ENCODE measurements at regions not wholly inside any gene's neighbourhood (a gene's known extent, or its start where the extent isn't known, plus 50 kb on each side); places are given as distances from the start of the nearest gene placed in this dataset.

- Mint-ChIP-seq H3K9me3 (no peaks in the 10 kb centered on the region), H3K27ac (no peak overlapping the region), H3K4me1 (peaks cover 4% of the 10 kb centered on the region), H3K36me3 (no peaks in the 10 kb centered on the region), H3K27me3 (ENCODE audit: low read depth) (no peaks in the 10 kb centered on the region), H3K4me3 (no peak overlapping the region)
- POLR2A ChIA-PET, result no interaction called here
- DNase-seq (ENCODE audit: low spot score) (no peak), ATAC-seq (no peak)
- CTCF ChIA-PET, result no interaction called here
- TF ChIP-seq ATF6 (CRISPR knock-in tag; IDR thresholded peaks at IDR 0.05) (no peak), ERG (CRISPR knock-in tag; IDR thresholded peaks at IDR 0.05) (no peak), NR1H2 (CRISPR knock-in tag; IDR thresholded peaks at IDR 0.05) (no peak), STAT6 (CRISPR knock-in tag; conservative IDR thresholded peaks at IDR 0.05; ENCODE audit: low read depth) (no peak), NFE2L1 (CRISPR knock-in tag; IDR thresholded peaks at IDR 0.05) (no peak), ELF4 (CRISPR knock-in tag; IDR thresholded peaks at IDR 0.05; ENCODE audit: low read depth) (no peak), ZNF232 (CRISPR knock-in tag; IDR thresholded peaks at IDR 0.05) (no peak), CTCF (IDR thresholded peaks at IDR 0.05) (no peak), JUN (CRISPR knock-in tag; IDR thresholded peaks at IDR 0.05) (no peak), ZNF512 (CRISPR knock-in tag; IDR thresholded peaks at IDR 0.05; ENCODE audit: borderline replicate concordance) (no peak), SP1 (CRISPR knock-in tag; conservative IDR thresholded peaks at IDR 0.05) (no peak), IRF2 (CRISPR knock-in tag; IDR thresholded peaks at IDR 0.05; ENCODE audit: borderline replicate concordance, low read depth) (no peak)
Measured at GRCh38 chr11:91641153-91641552, 583.5 kb upstream of the FAT3 start.

GRCh38 chr11:91639359-91639758, 585.3 kb upstream of the FAT3 start:
- H3K9me3 Mint-ChIP-seq, result no peaks in the 10 kb centered on the region
- peaks cover 4% of the 10 kb centered on the region for H3K4me1 Mint-ChIP-seq
- H3K27ac Mint-ChIP-seq, result no peak overlapping the region
- H3K4me3 Mint-ChIP-seq, result no peak overlapping the region
- DNase-seq (ENCODE audit: low spot score), result no peak
- H3K36me3 Mint-ChIP-seq, result no peaks in the 10 kb centered on the region
- ChIA-PET CTCF (no interaction called here), POLR2A (no interaction called here)
- no peaks in the 10 kb centered on the region for H3K27me3 Mint-ChIP-seq (ENCODE audit: low read depth)
- ATAC-seq, result no peak
- no peak for TF ChIP-seq ZNF281 (CRISPR knock-in tag; IDR thresholded peaks at IDR 0.05)
- TF ChIP-seq ZNF671 (CRISPR knock-in tag; IDR thresholded peaks at IDR 0.05), result no peak
